NT2/D1 (cell line): ENCODE measurements at regions not wholly inside any gene's neighbourhood (a gene's known extent, or its start where the extent isn't known, plus 50 kb on each side); places are given as distances from the start of the nearest gene placed in this dataset.

Source experiments
- YY1 ChIP-seq: IDR thresholded peaks from 2 replicates; pipeline ENCODE4 v1.6.1; 2011; ENCODE audit not compliant: insufficient read length, insufficient read depth
- ZNF274 ChIP-seq: IDR thresholded peaks from 2 replicates; pipeline ENCODE4 v1.6.1; 2011; ENCODE audit warnings: mild to moderate bottlenecking, low read depth, low read length

DNA sequence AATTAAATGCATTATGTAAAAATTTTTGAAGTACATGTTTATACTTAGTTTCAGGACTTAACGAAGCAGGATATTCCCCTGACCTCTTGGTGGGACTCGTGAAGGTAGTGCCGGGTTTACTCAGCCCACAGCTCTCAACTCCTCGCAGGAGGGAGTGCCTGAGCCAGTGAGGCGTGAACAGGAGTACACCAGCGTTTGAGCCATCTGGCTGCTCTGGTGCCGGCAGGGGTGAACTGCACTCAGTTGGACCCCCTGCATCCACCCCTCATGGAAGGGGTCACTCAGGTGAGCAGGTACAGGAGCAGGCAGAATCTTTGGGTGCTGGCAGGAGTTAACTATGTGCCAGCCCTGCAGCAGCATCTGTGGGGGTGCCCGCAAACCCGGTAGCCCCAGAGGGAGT is 625.1 kb upstream of the PCDH15 start:
- no peak for TF ChIP-seq ZNF274
- TF ChIP-seq YY1, result no peak
